Glutamatergic neuron (in vitro differentiated cells): ENCODE measurements at regions not wholly inside any gene's neighbourhood (a gene's known extent, or its start where the extent isn't known, plus 50 kb on each side); places are given as distances from the start of the nearest gene placed in this dataset.

Source experiments
- DNase-seq: peaks from one replicate; pipeline ENCODE4 v3.0.0; 2022
- H3K27ac Mint-ChIP-seq: one replicate; pipeline ENCODE4 v1.8.0; 2020; ENCODE audit warnings: mild to moderate bottlenecking, mixed read lengths, inconsistent platforms; ENCODE audit not compliant: unreplicated experiment
- H3K27me3 Mint-ChIP-seq: one replicate; pipeline ENCODE4 v1.8.0; 2020; ENCODE audit warnings: mild to moderate bottlenecking, moderate library complexity, mixed read lengths, inconsistent platforms; ENCODE audit not compliant: unreplicated experiment
- H3K36me3 Mint-ChIP-seq: one replicate; pipeline ENCODE4 v1.8.0; 2020; ENCODE audit warnings: mild to moderate bottlenecking, mixed read lengths, inconsistent platforms; ENCODE audit not compliant: unreplicated experiment
- H3K4me1 Mint-ChIP-seq: one replicate; pipeline ENCODE4 v1.8.0; 2020; ENCODE audit warnings: mild to moderate bottlenecking, low read depth, mixed read lengths, inconsistent platforms; ENCODE audit not compliant: unreplicated experiment
- H3K4me3 Mint-ChIP-seq: one replicate; pipeline ENCODE4 v1.8.0; 2020; ENCODE audit warnings: mild to moderate bottlenecking, mixed read lengths, inconsistent platforms; ENCODE audit not compliant: unreplicated experiment
- H3K9me3 Mint-ChIP-seq: one replicate; pipeline ENCODE4 v1.8.0; 2020; ENCODE audit warnings: mild to moderate bottlenecking, moderate library complexity, mixed read lengths, inconsistent platforms; ENCODE audit not compliant: unreplicated experiment
- TF ChIP-seq, protein P1 (sequence below): fragments of 200-600 bp; sonication (generic); IDR thresholded peaks from one replicate; pipeline ENCODE4 v1.5.0; 2021; ENCODE audit not compliant: partially characterized antibody, unreplicated experiment

GRCh38 chr15:56844471-56844870 lies 74.0 kb upstream of the TCF12 start:
- no peaks in the 10 kb centered on the region for H3K27me3 Mint-ChIP-seq

DNA sequence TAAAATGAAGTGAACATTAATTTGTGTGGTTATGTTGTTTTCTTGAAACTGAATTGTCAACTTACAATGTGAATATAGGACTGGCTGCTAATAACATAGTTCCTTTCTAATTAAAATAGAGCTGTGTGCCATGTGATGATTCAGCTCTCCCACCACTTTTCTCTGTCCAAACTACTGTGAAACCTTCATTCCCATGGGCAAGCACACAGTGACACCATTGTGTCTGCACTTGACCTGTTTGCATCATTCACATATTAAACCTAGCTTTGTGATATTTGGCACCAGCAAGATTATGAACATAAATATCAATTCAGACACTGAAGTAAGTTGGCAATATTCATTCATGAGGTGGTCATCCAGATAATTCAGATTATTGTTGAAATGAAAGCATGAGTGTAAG lies 78.8 kb upstream of the TCF12 start:
- H3K4me1 Mint-ChIP-seq = peaks cover 5% of the 10 kb centered on the region
- no peak overlapping the region for H3K4me3 Mint-ChIP-seq
- DNase-seq = no peak
- no peak overlapping the region for H3K27ac Mint-ChIP-seq
- peaks cover 4% of the 10 kb centered on the region for H3K27me3 Mint-ChIP-seq
- no peaks in the 10 kb centered on the region for H3K9me3 Mint-ChIP-seq
- peaks cover 4% of the 10 kb centered on the region for H3K36me3 Mint-ChIP-seq
- TF ChIP-seq, protein P1, sequence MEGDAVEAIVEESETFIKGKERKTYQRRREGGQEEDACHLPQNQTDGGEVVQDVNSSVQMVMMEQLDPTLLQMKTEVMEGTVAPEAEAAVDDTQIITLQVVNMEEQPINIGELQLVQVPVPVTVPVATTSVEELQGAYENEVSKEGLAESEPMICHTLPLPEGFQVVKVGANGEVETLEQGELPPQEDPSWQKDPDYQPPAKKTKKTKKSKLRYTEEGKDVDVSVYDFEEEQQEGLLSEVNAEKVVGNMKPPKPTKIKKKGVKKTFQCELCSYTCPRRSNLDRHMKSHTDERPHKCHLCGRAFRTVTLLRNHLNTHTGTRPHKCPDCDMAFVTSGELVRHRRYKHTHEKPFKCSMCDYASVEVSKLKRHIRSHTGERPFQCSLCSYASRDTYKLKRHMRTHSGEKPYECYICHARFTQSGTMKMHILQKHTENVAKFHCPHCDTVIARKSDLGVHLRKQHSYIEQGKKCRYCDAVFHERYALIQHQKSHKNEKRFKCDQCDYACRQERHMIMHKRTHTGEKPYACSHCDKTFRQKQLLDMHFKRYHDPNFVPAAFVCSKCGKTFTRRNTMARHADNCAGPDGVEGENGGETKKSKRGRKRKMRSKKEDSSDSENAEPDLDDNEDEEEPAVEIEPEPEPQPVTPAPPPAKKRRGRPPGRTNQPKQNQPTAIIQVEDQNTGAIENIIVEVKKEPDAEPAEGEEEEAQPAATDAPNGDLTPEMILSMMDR = no peak

More at GRCh38 chr15:56844471-56844870, 74.0 kb upstream of the TCF12 start:
- no peak overlapping the region for H3K27ac Mint-ChIP-seq
- H3K4me3 Mint-ChIP-seq = no peak overlapping the region
- peaks cover 5% of the 10 kb centered on the region for H3K4me1 Mint-ChIP-seq
- H3K9me3 Mint-ChIP-seq = no peaks in the 10 kb centered on the region
- TF ChIP-seq, protein P1 = no peak
- DNase-seq = no peak
- H3K36me3 Mint-ChIP-seq = peaks cover 4% of the 10 kb centered on the region

DNA sequence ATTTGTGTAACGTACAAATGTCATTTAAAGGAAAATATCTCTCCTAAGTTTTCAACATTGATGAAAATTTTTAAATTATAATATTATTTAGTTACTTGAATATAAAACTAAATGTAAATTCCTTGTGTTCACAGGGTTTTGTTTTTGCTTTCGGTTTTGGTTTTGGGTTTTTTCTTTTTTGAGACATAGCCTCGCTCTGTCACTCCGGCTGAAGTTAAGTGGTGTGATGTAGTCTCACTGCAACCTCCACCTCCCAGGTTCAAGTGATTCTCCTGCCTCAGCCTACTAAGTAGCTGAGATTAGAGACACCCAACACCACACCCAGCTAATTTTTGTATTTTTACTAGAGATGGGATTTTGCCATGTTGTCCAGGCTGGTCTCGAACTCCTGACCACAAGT lies 79.3 kb upstream of the TCF12 start:
- Mint-ChIP-seq H3K4me1 (peaks cover 5% of the 10 kb centered on the region), H3K36me3 (peaks cover 4% of the 10 kb centered on the region), H3K27ac (no peak overlapping the region), H3K4me3 (no peak overlapping the region), H3K9me3 (no peaks in the 10 kb centered on the region), H3K27me3 (peaks cover 4% of the 10 kb centered on the region)
- TF ChIP-seq, protein P1 = no peak
- no peak for DNase-seq

- Mint-ChIP-seq H3K4me1 (peaks cover 5% of the 10 kb centered on the region), H3K4me3 (no peak overlapping the region), H3K27ac (no peak overlapping the region), H3K36me3 (peaks cover 4% of the 10 kb centered on the region), H3K9me3 (no peaks in the 10 kb centered on the region), H3K27me3 (peaks cover 4% of the 10 kb centered on the region)
- no peak for DNase-seq
- TF ChIP-seq, protein P1 = no peak
Observed at GRCh38 chr15:56838085-56838484, 80.4 kb upstream of the TCF12 start.

GRCh38 chr15:56837273-56837672 lies 81.2 kb upstream of the TCF12 start:
- H3K27me3 Mint-ChIP-seq = peaks cover 4% of the 10 kb centered on the region
- no peaks in the 10 kb centered on the region for H3K36me3 Mint-ChIP-seq
- no peak overlapping the region for H3K27ac Mint-ChIP-seq

More at GRCh38 chr15:56837273-56837672, 81.2 kb upstream of the TCF12 start:
- DNase-seq = no peak
- Mint-ChIP-seq H3K9me3 (no peaks in the 10 kb centered on the region), H3K4me1 (no peaks in the 10 kb centered on the region), H3K4me3 (no peak overlapping the region)
- TF ChIP-seq, protein P1 = no peak
